Pancreas (tissue), 10 donors: ENCODE measurements at regions not wholly inside any gene's neighbourhood (a gene's known extent, or its start where the extent isn't known, plus 50 kb on each side); places are given as distances from the start of the nearest gene placed in this dataset.

ENCODE experiments used
- ATAC-seq, 4 donors: fragments of 200-7000 bp; cut with Tn5 transposase; one replicate each; pipeline versions ENCODE4 v1.8.0 to v1.9.1; 2020; ENCODE audit warnings: mild to moderate bottlenecking in 4 of 4, moderate library complexity in 4 of 4
- DNase-seq, 6 donors: peaks; one replicate each; pipeline ENCODE4 v3.0.0-alpha.2; 2020
- FAIRE-seq: peaks from 2 replicates; lab custom pipeline; 2012; peaks lifted over from hg19 to GRCh38; lab: Jason Lieb, UNC
- H3K27ac ChIP-seq, 4 donors: fragments of 200-600 bp; sonication (generic); 1 replicate in 3 of 4; 2 replicates in 1 of 4; pipeline versions ENCODE4 v1.5.0 to v1.8.0; 2020
- H3K27me3 ChIP-seq, 4 donors: fragments of 200-600 bp; one replicate each; pipeline ENCODE4 v1.8.0; 2021
- H3K36me3 ChIP-seq, 3 donors: fragments of 200-600 bp; sonication (generic) in 1 of 3; one replicate each; pipeline versions ENCODE4 v1.5.0 to v1.8.0; 2020 to 2021
- H3K4me1 ChIP-seq, 3 donors: fragments of 200-600 bp; one replicate each; pipeline ENCODE4 v1.8.0; 2021
- H3K4me3 ChIP-seq, 4 donors: fragments of 200-600 bp; sonication (generic) in 2 of 4; one replicate each; pipeline versions ENCODE4 v1.5.0 to v1.8.0; 2020 to 2021
- H3K9me3 ChIP-seq, 4 donors: fragments of 200-600 bp; one replicate each; pipeline ENCODE4 v1.8.0; 2021
- WGBS, 2 donors: extraction: QIAGEN DNeasy Blood & Tissue Kit; methylation state at CpG; one replicate each; pipeline ENCODE4 v1.1.7; 2013; 5-methylcytosine and 5-hydroxymethylcytosine counted together
- intact Hi-C, 3 donors: fragments of 100-400 bp; cut with DNase I; formaldehyde crosslinking; loops; one replicate each; pipeline versions ENCODE4 v1.11.1 to v1.14.2; 2022
- TF ChIP-seq, protein P1 (sequence below), 4 donors: fragments of 200-600 bp; sonication (generic) in 3 of 4; IDR thresholded peaks; one replicate each; pipeline versions ENCODE4 v1.5.0 to v1.8.0; 2021; ENCODE audit warnings: antibody characterized with exemption in 4 of 4
- donor health status: healthy with polysubstance abuse.
- donor health status: DM: no; HTN: no; CAD: no; lungs with moderate emphysema.
- donor health status: DM: no; HTN: no; CAD: no.
- donor health status: control.
- donor health status: control.
- donor health status: Bipolar disorder and iron deficiency.
- donor health status: DM: yes; HTN: yes; CAD: no.
- donor health status: DM: no; HTN: no; CAD: no.
- donor health status: DM: no; HTN: no; CAD: no.
- donor health status: DM: yes; HTN: yes; CAD: no.

DNA sequence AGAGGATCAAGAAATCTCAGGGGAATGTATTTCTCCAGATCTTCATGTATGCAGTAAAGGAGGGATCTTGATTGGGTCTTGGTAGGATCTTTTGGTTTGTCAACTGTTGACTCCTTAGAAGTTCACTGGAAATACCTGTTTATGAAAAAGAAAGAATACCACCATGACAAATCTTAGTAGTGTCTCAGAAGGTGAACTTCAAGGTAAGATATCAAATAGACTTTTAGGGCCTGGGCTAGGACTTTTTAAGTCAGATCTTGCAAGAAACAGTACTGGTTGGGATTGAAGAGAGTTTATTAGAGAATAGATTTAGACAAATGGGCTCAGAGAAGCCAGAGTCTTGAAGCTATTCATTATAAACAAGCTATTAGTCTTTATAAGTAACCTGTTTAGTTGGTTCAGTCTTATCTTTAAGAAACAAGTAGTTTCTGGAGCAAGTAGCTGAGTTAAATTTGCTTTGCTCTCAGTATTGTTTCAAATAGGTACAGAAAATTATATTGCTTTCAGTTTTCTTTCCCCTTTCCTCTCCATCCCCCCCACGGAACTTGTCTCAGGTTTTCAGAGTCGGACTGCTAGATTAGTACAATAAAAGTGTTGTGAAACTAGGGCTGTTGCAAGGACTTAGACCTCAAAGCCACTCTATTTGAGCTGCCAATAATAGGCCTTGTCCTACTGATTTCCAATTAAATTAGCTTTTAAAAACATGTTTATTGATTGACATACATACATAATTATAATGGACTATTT, 529.1 kb upstream of the CITED2 start:
- intact Hi-C loops, result no loop called here
- TF ChIP-seq, protein P1, sequence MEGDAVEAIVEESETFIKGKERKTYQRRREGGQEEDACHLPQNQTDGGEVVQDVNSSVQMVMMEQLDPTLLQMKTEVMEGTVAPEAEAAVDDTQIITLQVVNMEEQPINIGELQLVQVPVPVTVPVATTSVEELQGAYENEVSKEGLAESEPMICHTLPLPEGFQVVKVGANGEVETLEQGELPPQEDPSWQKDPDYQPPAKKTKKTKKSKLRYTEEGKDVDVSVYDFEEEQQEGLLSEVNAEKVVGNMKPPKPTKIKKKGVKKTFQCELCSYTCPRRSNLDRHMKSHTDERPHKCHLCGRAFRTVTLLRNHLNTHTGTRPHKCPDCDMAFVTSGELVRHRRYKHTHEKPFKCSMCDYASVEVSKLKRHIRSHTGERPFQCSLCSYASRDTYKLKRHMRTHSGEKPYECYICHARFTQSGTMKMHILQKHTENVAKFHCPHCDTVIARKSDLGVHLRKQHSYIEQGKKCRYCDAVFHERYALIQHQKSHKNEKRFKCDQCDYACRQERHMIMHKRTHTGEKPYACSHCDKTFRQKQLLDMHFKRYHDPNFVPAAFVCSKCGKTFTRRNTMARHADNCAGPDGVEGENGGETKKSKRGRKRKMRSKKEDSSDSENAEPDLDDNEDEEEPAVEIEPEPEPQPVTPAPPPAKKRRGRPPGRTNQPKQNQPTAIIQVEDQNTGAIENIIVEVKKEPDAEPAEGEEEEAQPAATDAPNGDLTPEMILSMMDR (IDR thresholded peaks at IDR 0.05), result no peak
- no peaks in the 10 kb centered on the region for H3K36me3 ChIP-seq
- DNase-seq, result no peak
- 86 to 89% methylated on average over 2 of the region's 2 CpGs for WGBS, 2 donors
- no peaks in the 10 kb centered on the region for H3K9me3 ChIP-seq
- H3K4me1 ChIP-seq, result no peaks in the 10 kb centered on the region
- FAIRE-seq, result peak; percentile 59
- ATAC-seq, result peak in 2 of 4 donors; percentile 30 to 49
- no peak overlapping the region for H3K4me3 ChIP-seq
- H3K27me3 ChIP-seq, result no peaks in the 10 kb centered on the region
- no peak overlapping the region for H3K27ac ChIP-seq

DNA sequence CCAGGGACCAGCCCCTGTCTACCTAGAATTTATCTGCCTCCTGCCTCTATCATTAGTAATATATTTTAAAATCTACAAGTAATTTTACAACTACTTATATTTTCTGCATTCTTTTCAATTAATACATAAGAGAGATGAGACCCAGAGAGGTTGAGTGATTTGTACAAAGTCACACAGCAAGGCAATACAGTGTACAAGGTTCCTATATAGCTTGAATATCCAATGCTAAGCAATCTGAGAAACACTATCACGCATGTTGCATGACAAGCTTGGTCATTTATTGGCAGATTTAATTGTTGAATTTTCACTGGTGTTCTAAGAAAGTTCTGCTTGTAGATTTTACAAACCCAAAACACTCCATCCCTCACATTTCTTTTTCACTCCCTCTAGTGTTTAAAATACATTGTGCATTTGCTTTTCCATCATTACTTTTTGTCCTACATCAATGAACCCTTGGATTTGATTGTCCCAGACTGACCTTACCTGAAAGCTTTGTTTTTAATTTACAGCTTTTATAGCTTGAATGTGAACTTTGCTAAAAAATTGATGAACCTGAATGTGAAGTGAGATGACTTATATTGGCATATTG, 520.9 kb upstream of the CITED2 start:
- H3K27me3 ChIP-seq, result no peaks in the 10 kb centered on the region
- 87 to 88% methylated on average over 1 of the region's 1 CpG for WGBS, 2 donors
- no peak overlapping the region for H3K4me3 ChIP-seq
- H3K36me3 ChIP-seq, result no peaks in the 10 kb centered on the region
- H3K9me3 ChIP-seq, result no peaks in the 10 kb centered on the region
- no peak overlapping the region for H3K27ac ChIP-seq
- TF ChIP-seq, protein P1 (IDR thresholded peaks at IDR 0.05), result no peak
- ATAC-seq (no peak), FAIRE-seq (no peak), DNase-seq (no peak)
- intact Hi-C loops, result no loop called here
- H3K4me1 ChIP-seq, result no peaks in the 10 kb centered on the region

DNA sequence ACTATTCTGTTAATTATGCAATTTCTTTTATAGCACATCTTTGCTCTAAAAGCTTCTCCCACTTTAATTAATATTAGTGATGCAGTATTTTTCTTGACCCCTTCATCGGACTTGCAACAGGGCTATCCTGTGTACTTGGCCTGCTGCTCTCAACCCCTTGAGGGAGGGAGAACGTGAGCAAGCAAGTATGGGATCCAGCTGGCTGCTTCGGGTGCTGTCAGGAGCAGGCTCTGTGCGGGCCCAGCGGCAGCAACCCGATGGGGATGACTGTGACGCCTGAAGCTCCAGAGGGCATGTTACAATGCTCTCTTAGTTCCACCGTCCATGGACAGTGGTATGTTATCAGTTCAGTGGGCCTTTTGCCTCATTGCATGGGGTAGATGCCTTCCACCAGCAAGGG, 519.8 kb upstream of the CITED2 start:
- FAIRE-seq, result no peak
- Histone ChIP-seq H3K4me3 (no peak overlapping the region), H3K9me3 (no peaks in the 10 kb centered on the region), H3K27ac (no peak overlapping the region), H3K27me3 (no peaks in the 10 kb centered on the region), H3K36me3 (no peaks in the 10 kb centered on the region), H3K4me1 (no peaks in the 10 kb centered on the region)
- TF ChIP-seq, protein P1 (IDR thresholded peaks at IDR 0.05), result no peak
- intact Hi-C loops, result no loop called here
- no peak for ATAC-seq
- DNase-seq, result no peak
- 85 to 93% methylated on average over 8 of the region's 8 CpGs for WGBS, 2 donors

DNA sequence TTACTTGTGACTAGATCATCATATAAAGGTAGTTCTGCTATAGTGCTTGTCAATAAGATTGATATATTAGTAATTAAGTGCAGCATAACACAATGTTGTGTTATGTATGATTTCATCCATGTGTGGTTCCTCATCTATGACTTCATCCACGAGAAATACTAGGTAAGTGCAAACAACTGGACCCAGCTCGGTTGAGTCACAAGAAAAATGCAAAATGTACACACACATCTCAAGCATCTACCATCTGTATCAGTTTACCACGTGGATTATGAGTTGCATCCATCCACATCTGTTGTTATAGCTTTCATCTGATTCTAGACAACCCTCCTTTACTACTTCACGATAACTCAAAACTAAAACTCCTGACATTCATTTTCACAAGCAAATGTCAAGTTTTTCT, 517.0 kb upstream of the CITED2 start:
- Histone ChIP-seq H3K9me3 (no peaks in the 10 kb centered on the region), H3K4me3 (no peak overlapping the region), H3K4me1 (no peaks in the 10 kb centered on the region), H3K27ac (no peak overlapping the region), H3K36me3 (no peaks in the 10 kb centered on the region), H3K27me3 (no peaks in the 10 kb centered on the region)
- no peak for DNase-seq
- no peak for ATAC-seq
- 72 to 76% methylated on average over 4 of the region's 4 CpGs for WGBS, 2 donors
- FAIRE-seq, result no peak
- TF ChIP-seq, protein P1 (IDR thresholded peaks at IDR 0.05), result no peak
- intact Hi-C loops, result no loop called here

DNA sequence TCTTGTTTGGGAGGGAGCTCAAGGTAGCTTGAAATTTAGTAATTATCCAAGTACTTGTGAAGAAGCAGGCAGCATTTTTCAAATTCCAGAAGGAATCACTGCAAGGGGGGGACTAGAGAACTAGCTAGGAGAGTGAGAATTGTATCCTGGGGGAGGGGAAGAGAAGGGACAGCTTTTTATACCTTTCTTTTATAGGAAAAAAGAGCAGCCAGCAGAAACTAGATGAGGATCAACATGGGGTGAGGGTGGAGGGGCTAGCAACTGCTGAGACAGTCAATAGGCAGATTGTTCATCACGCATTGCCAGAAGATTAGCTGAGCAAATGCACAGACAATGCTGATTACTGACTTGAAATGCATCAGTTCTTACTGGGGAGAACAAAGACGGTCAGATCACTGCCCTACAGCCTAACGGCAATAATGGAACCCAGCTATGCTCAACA, 514.3 kb upstream of the CITED2 start:
- FAIRE-seq (no peak), DNase-seq (no peak), ATAC-seq (no peak)
- H3K27ac ChIP-seq, result no peak overlapping the region
- no peak overlapping the region for H3K4me3 ChIP-seq
- no peaks in the 10 kb centered on the region for H3K36me3 ChIP-seq
- no peaks in the 10 kb centered on the region for H3K9me3 ChIP-seq
- no peaks in the 10 kb centered on the region for H3K4me1 ChIP-seq
- H3K27me3 ChIP-seq, result no peaks in the 10 kb centered on the region
- TF ChIP-seq, protein P1 (IDR thresholded peaks at IDR 0.05), result no peak
- 78 to 88% methylated on average over 3 of the region's 3 CpGs for WGBS, 2 donors
- intact Hi-C loops, result loop anchor here in 1 of 3 donors (10.0 kb wide), 1 partner anchor 546 kb away; no protein-coding TSS in a partner anchor
